HepG2 (cell line): ENCODE measurements at regions not wholly inside any gene's neighbourhood (a gene's known extent, or its start where the extent isn't known, plus 50 kb on each side); places are given as distances from the start of the nearest gene placed in this dataset.
"Not testable (repeated sequence)": the region's sequence is repeated elsewhere in the genome, so short reads cannot be mapped to it uniquely, and the experiment has no call there.

Experiments used
- ATAC-seq: fragments of 200-7000 bp; cut with Tn5 transposase; 3 replicates; pipeline ENCODE4 v1.9.1; 2020; ENCODE audit warnings: mild to moderate bottlenecking, moderate library complexity
- BruUV-seq: library from RNA; stranded (reverse); fragments of 400-500 nt; replicated peaks from 2 replicates; lab custom pipeline; 2021; lab: Mats Ljungman, UMichigan
- CTCF ChIA-PET: fragments of 300-600 bp; formaldehyde crosslinking; extraction: SDS; loops from one replicate; lab custom pipeline; 2021; ENCODE audit warnings: low total read pairs, inconsistent platforms, low intra/inter-chr PET ratio; lab: Yijun Ruan, JAX
- POLR2A ChIA-PET: fragments of 350-600 bp; sonication (Branson Sonifier 250); formaldehyde crosslinking; loops from one replicate; lab custom pipeline; 2020; ENCODE audit warnings: antibody characterized with exemption, inconsistent platforms; lab: Yijun Ruan, JAX
- DNase-seq: peaks from one replicate; pipeline ENCODE4 v3.0.0-alpha.2; 2015; ENCODE audit warnings: low spot score
- FAIRE-seq: peaks from 3 replicates; lab custom pipeline; 2011; peaks lifted over from hg19 to GRCh38; lab: Jason Lieb, UNC
- H2AFZ ChIP-seq: one replicate; pipeline ENCODE4 v1.6.1; 2011; ENCODE audit warnings: low read length, inconsistent platforms
- H3K27ac ChIP-seq: fragments of 300-600 bp; 3 replicates; pipeline ENCODE4 v1.8.0; 2011; ENCODE audit warnings: mixed run types, mild to moderate bottlenecking, mixed read lengths, low read length, inconsistent platforms; ENCODE audit not compliant: insufficient read depth; ENCODE audit errors: extremely low read length
- H3K27me3 ChIP-seq, 2 experiments: fragments of 200-600 bp in 1 of 2; 2 replicates in 1 of 2; 3 replicates in 1 of 2; pipeline versions ENCODE4 v1.6.0 to v1.8.0; 2011; ENCODE audit warnings: low read length in 2 of 2, mild to moderate bottlenecking in 2 of 2, moderate library complexity in 2 of 2, inconsistent platforms in 1 of 2; ENCODE audit not compliant: insufficient read depth in 2 of 2, control insufficient read depth in 1 of 2
- H3K36me3 ChIP-seq, 2 experiments: fragments of 200-600 bp in 1 of 2; replicated peaks in 1 of 2; 2 replicates in 1 of 2; 3 replicates in 1 of 2; pipeline versions ENCODE4 v1.5.1 to v1.8.0; 2011; ENCODE audit warnings: low read length in 2 of 2, inconsistent platforms in 1 of 2; ENCODE audit not compliant: insufficient read depth in 2 of 2, control insufficient read depth in 1 of 2
- H3K4me1 ChIP-seq: 2 replicates; pipeline ENCODE4 v1.5.1; 2012; ENCODE audit warnings: low read length, inconsistent platforms; ENCODE audit not compliant: insufficient read depth
- H3K4me2 ChIP-seq: 2 replicates; pipeline ENCODE4 v1.6.0; 2011; ENCODE audit warnings: low read depth, low read length, inconsistent platforms
- H3K4me3 ChIP-seq, 3 experiments: fragments of 200-600 bp in 1 of 3; sonication (generic), shearing (Covaris generic) in 1 of 3; replicated peaks in 1 of 3; 2 replicates each; pipeline ENCODE4 v1.5.1; 2011 to 2016; ENCODE audit warnings: low read length in 3 of 3, inconsistent platforms in 2 of 3, low read depth in 2 of 3, mild to moderate bottlenecking in 2 of 3, control low read depth in 1 of 3, mixed read lengths in 1 of 3; ENCODE audit not compliant: insufficient read depth in 1 of 3
- H3K79me2 ChIP-seq: one replicate; pipeline ENCODE4 v1.6.1; 2011; ENCODE audit warnings: low read length, inconsistent platforms; ENCODE audit not compliant: insufficient read depth
- H3K9ac ChIP-seq: 2 replicates; pipeline ENCODE4 v1.6.0; 2011; ENCODE audit warnings: mild to moderate bottlenecking, low read depth, low read length, inconsistent platforms; ENCODE audit not compliant: insufficient read depth
- H3K9me3 ChIP-seq: 2 replicates; pipeline ENCODE4 v1.5.1; 2012; ENCODE audit warnings: mild to moderate bottlenecking, low read length
- H4K20me1 ChIP-seq: 2 replicates; pipeline ENCODE4 v1.6.0; 2011; ENCODE audit warnings: inconsistent platforms, mild to moderate bottlenecking, low read length, moderate library complexity; ENCODE audit not compliant: insufficient read depth
- FOXP1 ChIP-seq, 2 experiments: fragments of 450-650 bp in 1 of 2; IDR thresholded peaks; 2 replicates each; pipeline ENCODE4 v1.6.1; 2017 to 2018; ENCODE audit warnings: antibody characterized with exemption in 1 of 2
- KDM3A ChIP-seq: IDR thresholded peaks from 2 replicates; pipeline ENCODE4 v1.6.1; 2018; ENCODE audit warnings: low read depth, missing compliant biosample characterization
- NONO ChIP-seq, 2 experiments: fragments of 450-650 bp in 1 of 2; sonication (generic) in 1 of 2; formaldehyde crosslinking in 1 of 2; IDR thresholded peaks in 1 of 2; conservative IDR thresholded peaks in 1 of 2; 2 replicates each; pipeline versions ENCODE4 v1.6.1 to v1.8.0; 2017 to 2022; ENCODE audit warnings: mild to moderate bottlenecking in 1 of 2, missing genetic modification reagents in 1 of 2, moderate library complexity in 1 of 2
- SALL2 ChIP-seq: sonication (generic); formaldehyde crosslinking; IDR thresholded peaks from 2 replicates; pipeline ENCODE4 v1.8.1; 2023; ENCODE audit warnings: mild to moderate bottlenecking, missing genetic modification reagents, inconsistent platforms
- YEATS2 ChIP-seq: sonication (generic); formaldehyde crosslinking; IDR thresholded peaks from 2 replicates; pipeline ENCODE4 v1.4.0; 2020; ENCODE audit warnings: missing genetic modification reagents, borderline replicate concordance
- ZFP82 ChIP-seq: sonication (generic); formaldehyde crosslinking; IDR thresholded peaks from 2 replicates; pipeline ENCODE4 v1.5.1; 2020; ENCODE audit warnings: mild to moderate bottlenecking, missing genetic modification reagents, borderline replicate concordance
- ZNF639 ChIP-seq: conservative IDR thresholded peaks from 2 replicates; pipeline ENCODE4 v1.6.1; 2018; ENCODE audit warnings: missing genetic modification reagents
- ZNF891 ChIP-seq: sonication (generic); formaldehyde crosslinking; IDR thresholded peaks from 2 replicates; pipeline ENCODE4 v1.5.0; 2020; ENCODE audit warnings: mild to moderate bottlenecking, missing genetic modification reagents
- WGBS: methylation state at CpG from one replicate; pipeline ENCODE4 v1.1.6; 2017; ENCODE audit warnings: low lambda C conversion rate; 5-methylcytosine and 5-hydroxymethylcytosine counted together
- in situ Hi-C: cut with HindIII; loops from 2 replicates; pipeline ENCODE4 v1.10.0; 2017; ENCODE audit warnings: low pct_unique_long_range_greater_than_20kb; ENCODE audit not compliant: extremely low pct_ligation_motif_present
- intact Hi-C: fragments of 100-400 bp; cut with micrococcal nuclease; formaldehyde crosslinking; loops from one replicate; pipeline ENCODE4 v1.10.0; 2022; ENCODE audit not compliant: unreplicated experiment
- TF ChIP-seq, protein P1 (sequence below): sonication (generic); formaldehyde crosslinking; conservative IDR thresholded peaks from 2 replicates; pipeline ENCODE4 v1.8.0; 2022; ENCODE audit warnings: missing genetic modification reagents
- TF ChIP-seq, protein P2 (sequence below): sonication (generic); formaldehyde crosslinking; IDR thresholded peaks from 2 replicates; pipeline ENCODE4 v1.5.0; 2020; ENCODE audit warnings: mild to moderate bottlenecking, missing genetic modification reagents, borderline replicate concordance

GRCh38 chr7:131157530-131158243 lies 170.0 kb upstream of the MKLN1 start (continued):
- TF ChIP-seq, protein P1, sequence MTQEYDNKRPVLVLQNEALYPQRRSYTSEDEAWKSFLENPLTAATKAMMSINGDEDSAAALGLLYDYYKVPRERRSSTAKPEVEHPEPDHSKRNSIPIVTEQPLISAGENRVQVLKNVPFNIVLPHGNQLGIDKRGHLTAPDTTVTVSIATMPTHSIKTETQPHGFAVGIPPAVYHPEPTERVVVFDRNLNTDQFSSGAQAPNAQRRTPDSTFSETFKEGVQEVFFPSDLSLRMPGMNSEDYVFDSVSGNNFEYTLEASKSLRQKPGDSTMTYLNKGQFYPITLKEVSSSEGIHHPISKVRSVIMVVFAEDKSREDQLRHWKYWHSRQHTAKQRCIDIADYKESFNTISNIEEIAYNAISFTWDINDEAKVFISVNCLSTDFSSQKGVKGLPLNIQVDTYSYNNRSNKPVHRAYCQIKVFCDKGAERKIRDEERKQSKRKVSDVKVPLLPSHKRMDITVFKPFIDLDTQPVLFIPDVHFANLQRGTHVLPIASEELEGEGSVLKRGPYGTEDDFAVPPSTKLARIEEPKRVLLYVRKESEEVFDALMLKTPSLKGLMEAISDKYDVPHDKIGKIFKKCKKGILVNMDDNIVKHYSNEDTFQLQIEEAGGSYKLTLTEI (CRISPR knock-in tag), result no peak
- no peak for TF ChIP-seq ZNF891

DNA sequence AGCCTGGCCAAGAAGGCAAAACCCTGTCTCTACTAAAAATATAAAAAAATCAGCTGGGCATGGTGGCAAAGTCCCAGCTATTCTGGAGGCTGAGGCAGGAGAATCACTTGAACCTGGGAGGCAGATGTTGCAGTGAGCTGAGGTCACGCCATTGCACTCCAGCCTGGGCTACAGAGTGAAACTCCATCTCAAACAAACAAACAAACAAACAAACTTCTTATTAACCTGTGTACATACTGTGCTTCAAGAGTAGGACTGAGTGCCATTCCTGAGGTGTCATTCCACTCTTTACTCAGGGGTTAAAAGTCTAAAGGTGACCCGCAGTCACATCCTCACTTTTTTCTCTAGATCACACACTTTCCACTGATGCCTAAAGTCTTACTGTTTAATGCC lies 169.4 kb upstream of the MKLN1 start:
- peak overlapping the region; percentile 52; the same call in 1 of the 2 replicates for H3K4me2 ChIP-seq
- H3K36me3 ChIP-seq; H3K9me3 ChIP-seq; BruUV-seq; POLR2A ChIA-PET; DNase-seq; TF ChIP-seq FOXP1 (IDR thresholded peaks at IDR 0.05): not testable (repeated sequence)
- peak; percentile 27; the same call in 1 of the 2 replicates for TF ChIP-seq FOXP1 (CRISPR knock-in tag; IDR thresholded peaks at IDR 0.05)
- TF ChIP-seq, all 625 proteins: peak for 1; not testable (repeated sequence) for 624
- in situ Hi-C loops, H3K4me3 ChIP-seq, H2AFZ ChIP-seq, FAIRE-seq, H3K79me2 ChIP-seq, H3K27me3 ChIP-seq, H3K27ac ChIP-seq, intact Hi-C loops, ATAC-seq, CTCF ChIA-PET, H3K9ac ChIP-seq, H4K20me1 ChIP-seq: not testable (repeated sequence)
- 0% methylated on average over 2 of the region's 2 CpGs for WGBS
- peaks cover 13% of the 10 kb centered on the region for H3K4me1 ChIP-seq

DNA sequence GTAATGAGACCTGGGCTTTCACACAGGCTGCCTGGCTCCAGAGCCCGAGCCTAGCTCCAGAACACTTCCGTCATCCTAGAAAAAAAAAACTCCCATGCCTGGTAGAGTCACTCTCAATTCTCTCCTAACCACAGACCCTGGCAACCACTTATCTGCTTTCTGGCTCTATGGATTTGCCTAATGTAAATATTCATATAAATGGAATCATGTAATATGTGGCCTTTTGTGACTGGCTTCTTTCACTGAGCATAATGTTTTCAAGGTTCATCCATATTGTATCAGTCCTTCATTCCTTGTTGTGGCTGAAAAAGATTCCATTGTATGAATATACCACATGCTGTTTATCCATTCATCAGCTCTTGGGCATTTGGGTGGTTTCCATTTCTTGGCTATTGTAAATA lies 167.7 kb upstream of the MKLN1 start:
- H3K36me3 ChIP-seq, result no peaks in the 10 kb centered on the region
- WGBS, result 49% methylated on average over 2 of the region's 2 CpGs
- in situ Hi-C loops, result no loop called here
- FAIRE-seq, result no peak
- H3K4me2 ChIP-seq, result no peak overlapping the region
- no peak overlapping the region for H3K4me3 ChIP-seq
- no peak overlapping the region for H3K9ac ChIP-seq
- no peaks in the 10 kb centered on the region for H4K20me1 ChIP-seq
- ChIA-PET POLR2A (no interaction called here), CTCF (no interaction called here)
- no peak for DNase-seq
- intact Hi-C loops, result no loop called here
- BruUV-seq, result no TSS peak
- no peak overlapping the region for H3K27ac ChIP-seq
- H3K9me3 ChIP-seq, result no peaks in the 10 kb centered on the region
- H3K4me1 ChIP-seq, result peaks cover 13% of the 10 kb centered on the region
- H3K27me3 ChIP-seq, result peaks cover 0 to 6% of the 10 kb centered on the region in 2 experiments; a peak in 2 of 5 replicates
- no peak for ATAC-seq
- H3K79me2 ChIP-seq, result no peaks in the 10 kb centered on the region
- H2AFZ ChIP-seq, result no peak overlapping the region
- no peak for TF ChIP-seq KDM3A
- TF ChIP-seq NONO (IDR thresholded peaks at IDR 0.05), result no peak
- TF ChIP-seq NONO (CRISPR knock-in tag; conservative IDR thresholded peaks at IDR 0.05), result no peak
- TF ChIP-seq ZNF639 (CRISPR knock-in tag), result no peak
- TF ChIP-seq ZFP82 (CRISPR knock-in tag), result no peak
- TF ChIP-seq YEATS2, result no peak
- TF ChIP-seq, protein P2, sequence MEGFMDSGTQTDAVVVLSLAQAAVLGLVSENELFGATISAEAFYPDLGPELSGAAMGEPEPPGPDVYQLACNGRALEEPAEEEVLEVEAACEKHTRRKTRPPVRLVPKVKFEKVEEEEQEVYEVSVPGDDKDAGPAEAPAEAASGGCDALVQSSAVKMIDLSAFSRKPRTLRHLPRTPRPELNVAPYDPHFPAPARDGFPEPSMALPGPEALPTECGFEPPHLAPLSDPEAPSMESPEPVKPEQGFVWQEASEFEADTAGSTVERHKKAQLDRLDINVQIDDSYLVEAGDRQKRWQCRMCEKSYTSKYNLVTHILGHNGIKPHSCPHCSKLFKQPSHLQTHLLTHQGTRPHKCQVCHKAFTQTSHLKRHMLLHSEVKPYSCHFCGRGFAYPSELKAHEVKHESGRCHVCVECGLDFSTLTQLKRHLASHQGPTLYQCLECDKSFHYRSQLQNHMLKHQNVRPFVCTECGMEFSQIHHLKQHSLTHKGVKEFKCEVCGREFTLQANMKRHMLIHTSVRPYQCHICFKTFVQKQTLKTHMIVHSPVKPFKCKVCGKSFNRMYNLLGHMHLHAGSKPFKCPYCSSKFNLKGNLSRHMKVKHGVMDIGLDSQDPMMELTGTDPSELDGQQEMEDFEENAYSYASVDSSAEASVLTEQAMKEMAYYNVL (CRISPR knock-in tag), result no peak
- no peak for TF ChIP-seq SALL2
